OCI-LY3 (cell line): ENCODE measurements at regions not wholly inside any gene's neighbourhood (a gene's known extent, or its start where the extent isn't known, plus 50 kb on each side); places are given as distances from the start of the nearest gene placed in this dataset.

Experiments used
- EZH2phosphoT487 ChIP-seq: fragments of 200-600 bp; shearing (Covaris generic); IDR thresholded peaks from 2 replicates; pipeline ENCODE4 v1.6.1; 2018; ENCODE audit warnings: antibody characterized with exemption, mixed run types, low read depth
- TF ChIP-seq, protein P1 (sequence below): fragments of 200-600, 300-600 bp; sonication (generic); IDR thresholded peaks from 2 replicates; pipeline ENCODE4 v1.5.1; 2014; ENCODE audit warnings: antibody characterized with exemption, low read length, low read depth

DNA sequence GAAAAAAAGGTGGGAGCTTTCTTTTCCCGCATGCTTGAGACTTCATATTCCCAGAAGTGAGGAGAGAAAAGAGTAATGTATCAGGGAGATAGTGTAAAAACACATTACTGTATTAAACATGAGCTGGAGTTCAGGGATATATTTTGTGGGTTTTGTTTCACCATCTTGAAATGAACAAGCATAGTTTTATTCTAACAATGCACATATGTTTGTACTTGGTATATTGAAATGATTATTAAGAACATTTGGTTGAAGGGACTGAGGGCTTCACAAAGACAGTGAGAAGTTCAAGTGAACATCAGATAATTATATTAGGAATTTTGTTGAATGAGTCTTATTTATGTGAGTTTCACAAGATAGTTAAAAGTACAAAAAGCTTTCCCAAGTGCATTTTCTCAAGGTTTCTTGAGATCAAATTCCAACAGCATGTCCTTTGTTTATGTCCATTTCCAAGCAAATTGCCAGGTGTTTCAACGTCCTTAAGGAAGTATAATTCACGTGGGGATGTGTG lies 368.8 kb downstream of the ANKRD50 start:
- TF ChIP-seq, protein P1, sequence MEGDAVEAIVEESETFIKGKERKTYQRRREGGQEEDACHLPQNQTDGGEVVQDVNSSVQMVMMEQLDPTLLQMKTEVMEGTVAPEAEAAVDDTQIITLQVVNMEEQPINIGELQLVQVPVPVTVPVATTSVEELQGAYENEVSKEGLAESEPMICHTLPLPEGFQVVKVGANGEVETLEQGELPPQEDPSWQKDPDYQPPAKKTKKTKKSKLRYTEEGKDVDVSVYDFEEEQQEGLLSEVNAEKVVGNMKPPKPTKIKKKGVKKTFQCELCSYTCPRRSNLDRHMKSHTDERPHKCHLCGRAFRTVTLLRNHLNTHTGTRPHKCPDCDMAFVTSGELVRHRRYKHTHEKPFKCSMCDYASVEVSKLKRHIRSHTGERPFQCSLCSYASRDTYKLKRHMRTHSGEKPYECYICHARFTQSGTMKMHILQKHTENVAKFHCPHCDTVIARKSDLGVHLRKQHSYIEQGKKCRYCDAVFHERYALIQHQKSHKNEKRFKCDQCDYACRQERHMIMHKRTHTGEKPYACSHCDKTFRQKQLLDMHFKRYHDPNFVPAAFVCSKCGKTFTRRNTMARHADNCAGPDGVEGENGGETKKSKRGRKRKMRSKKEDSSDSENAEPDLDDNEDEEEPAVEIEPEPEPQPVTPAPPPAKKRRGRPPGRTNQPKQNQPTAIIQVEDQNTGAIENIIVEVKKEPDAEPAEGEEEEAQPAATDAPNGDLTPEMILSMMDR: no peak
- no peak for TF ChIP-seq EZH2phosphoT487
